Parathyroid adenoma (tissue), 2 donors: ENCODE measurements at regions not wholly inside any gene's neighbourhood (a gene's known extent, or its start where the extent isn't known, plus 50 kb on each side); places are given as distances from the start of the nearest gene placed in this dataset.
"Not testable (repeated sequence)": the region's sequence is repeated elsewhere in the genome, so short reads cannot be mapped to it uniquely, and the experiment has no call there.

ENCODE experiments used
- H2AFZ ChIP-seq: fragments of 300-600 bp; sonication (generic); one replicate; pipeline ENCODE4 v1.7.0; 2017; ENCODE audit warnings: antibody characterized with exemption, mild to moderate bottlenecking
- H3K27ac ChIP-seq: fragments of 300-600 bp; sonication (generic); one replicate; pipeline ENCODE4 v1.7.0; 2017
- H3K27me3 ChIP-seq: fragments of 300-600 bp; sonication (generic); one replicate; pipeline ENCODE4 v1.7.0; 2017; ENCODE audit warnings: low read length; ENCODE audit not compliant: control insufficient read depth, insufficient read depth
- H3K36me3 ChIP-seq: fragments of 300-600 bp; sonication (generic); one replicate; pipeline ENCODE4 v1.7.0; 2017; ENCODE audit warnings: low read length; ENCODE audit not compliant: control insufficient read depth, insufficient read depth
- H3K4me1 ChIP-seq: fragments of 300-600 bp; sonication (generic); one replicate; pipeline ENCODE4 v1.7.0; 2017; ENCODE audit warnings: control low read depth
- H3K4me2 ChIP-seq: fragments of 300-600 bp; sonication (generic); one replicate; pipeline ENCODE4 v1.7.0; 2017; ENCODE audit warnings: low read length
- H3K4me3 ChIP-seq: fragments of 300-600 bp; sonication (generic); one replicate; pipeline ENCODE4 v1.7.0; 2017; ENCODE audit warnings: low read depth, low read length
- H3K79me2 ChIP-seq: fragments of 300-600 bp; sonication (generic); one replicate; pipeline ENCODE4 v1.7.0; 2017; ENCODE audit warnings: control low read depth
- H3K9ac ChIP-seq: fragments of 300-600 bp; sonication (generic); one replicate; pipeline ENCODE4 v1.7.0; 2017; ENCODE audit warnings: mild to moderate bottlenecking
- H3K9me3 ChIP-seq: fragments of 300-600 bp; sonication (generic); one replicate; pipeline ENCODE4 v1.7.0; 2017; ENCODE audit warnings: low read length; ENCODE audit not compliant: control insufficient read depth
- CTCF ChIP-seq: fragments of 300-600 bp; sonication (generic); IDR thresholded peaks from one replicate; pipeline ENCODE4 v1.7.0; 2017; ENCODE audit warnings: antibody characterized with exemption, mild to moderate bottlenecking
- donor health status: primary hyperparathyroidism.

DNA sequence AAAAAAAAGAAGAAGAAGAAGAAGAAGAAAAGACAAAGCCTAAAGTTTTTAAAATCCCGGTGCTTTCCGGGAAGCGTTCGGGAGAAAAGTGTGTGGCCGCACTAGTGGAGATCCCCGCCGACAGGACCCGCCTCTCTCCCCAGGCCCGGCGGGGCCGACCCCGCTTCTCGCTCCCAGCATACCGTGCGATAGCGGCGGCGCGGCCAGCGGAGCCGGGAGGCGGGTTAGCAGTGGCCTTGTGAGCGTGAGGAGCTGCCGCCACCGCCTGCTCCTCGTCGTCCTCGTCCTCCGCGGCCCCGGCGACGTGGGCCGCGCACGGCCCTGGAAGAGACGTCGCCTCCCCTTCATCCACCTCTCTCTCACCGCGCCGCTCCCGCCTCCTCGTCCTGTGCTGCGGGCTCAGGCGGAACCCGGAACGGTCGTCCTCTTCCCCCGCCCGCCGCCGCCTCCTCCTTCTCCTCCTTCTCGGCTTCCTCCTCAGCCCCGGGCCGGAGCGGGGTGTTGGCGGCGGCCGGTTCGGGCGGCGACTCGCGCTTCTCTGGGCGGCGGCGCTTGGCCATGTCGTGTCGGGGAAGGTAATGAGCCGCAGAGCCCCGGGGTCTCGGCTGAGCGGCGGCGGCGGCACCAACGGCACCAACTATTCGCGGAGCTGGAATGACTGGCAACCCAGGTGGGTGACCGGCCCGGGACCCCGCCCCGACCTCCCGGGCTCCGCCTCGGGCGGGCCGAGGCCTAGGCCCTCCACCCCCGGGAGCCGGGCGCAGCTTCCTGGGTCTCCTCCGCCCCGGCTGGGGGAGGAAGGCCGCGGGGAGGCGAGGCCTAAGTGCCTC, 62.6 kb upstream of the CDR2 start:
- H3K27ac ChIP-seq: peak overlapping the region; percentile 96
- H3K79me2 ChIP-seq, H3K9me3 ChIP-seq, H3K27me3 ChIP-seq, H3K36me3 ChIP-seq, H3K4me1 ChIP-seq: not testable (repeated sequence)
- H3K9ac ChIP-seq: peak overlapping the region; percentile 28
- H3K4me3 ChIP-seq: peak overlapping the region; percentile 68
- H3K4me2 ChIP-seq: peak overlapping the region; percentile 70
- peak overlapping the region; percentile 94 for H2AFZ ChIP-seq

GRCh38 chr16:22436326-22436822, 62.0 kb upstream of the CDR2 start:
- not testable (repeated sequence) for H3K36me3 ChIP-seq, H3K9ac ChIP-seq, H2AFZ ChIP-seq, H3K9me3 ChIP-seq, H3K4me1 ChIP-seq, H3K79me2 ChIP-seq, H3K27me3 ChIP-seq
- peak overlapping the region; percentile 96 for H3K27ac ChIP-seq
- H3K4me2 ChIP-seq: peak overlapping the region; percentile 70
- peak overlapping the region; percentile 68 for H3K4me3 ChIP-seq

GRCh38 chr16:22431314-22431713, 56.9 kb upstream of the CDR2 start:
- not testable (repeated sequence) for H2AFZ ChIP-seq, H3K27me3 ChIP-seq, H3K4me3 ChIP-seq, H3K36me3 ChIP-seq, H3K4me2 ChIP-seq, H3K4me1 ChIP-seq, H3K9me3 ChIP-seq, H3K27ac ChIP-seq, H3K9ac ChIP-seq, H3K79me2 ChIP-seq

DNA sequence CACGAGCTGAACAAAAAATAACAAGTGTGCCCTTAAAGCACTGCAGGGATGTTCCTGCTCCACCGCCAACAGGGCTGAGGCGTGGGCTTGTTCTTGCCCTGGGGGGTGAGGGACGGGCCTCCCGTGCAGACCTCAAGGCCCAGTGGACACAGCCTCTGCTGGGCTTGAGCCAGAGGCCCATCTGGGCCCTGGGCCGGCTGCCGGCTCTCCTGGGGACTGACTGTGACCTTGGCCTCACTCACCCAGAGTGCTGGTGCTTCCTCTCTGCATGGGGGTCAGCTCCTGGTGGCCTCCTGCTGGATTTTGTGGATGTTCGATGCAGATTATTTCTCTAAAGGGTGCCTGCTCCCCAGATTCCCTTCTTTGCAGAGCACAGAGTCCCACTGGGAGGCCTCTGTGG, 54.2 kb upstream of the CDR2 start:
- H3K27ac ChIP-seq: no peak overlapping the region
- H3K79me2 ChIP-seq: no peaks in the 10 kb centered on the region
- H3K36me3 ChIP-seq: no peaks in the 10 kb centered on the region
- H3K9ac ChIP-seq: no peak overlapping the region
- TF ChIP-seq CTCF: no peak
- no peak overlapping the region for H3K4me2 ChIP-seq
- H3K4me3 ChIP-seq: no peak overlapping the region
- H2AFZ ChIP-seq: no peak overlapping the region
- no peaks in the 10 kb centered on the region for H3K27me3 ChIP-seq
- no peaks in the 10 kb centered on the region for H3K9me3 ChIP-seq
- H3K4me1 ChIP-seq: no peaks in the 10 kb centered on the region

- no peak for TF ChIP-seq CTCF
- H2AFZ ChIP-seq: no peak overlapping the region
- no peaks in the 10 kb centered on the region for H3K36me3 ChIP-seq
- H3K4me1 ChIP-seq: no peaks in the 10 kb centered on the region
- H3K4me2 ChIP-seq: no peak overlapping the region
- H3K27me3 ChIP-seq: no peaks in the 10 kb centered on the region
- no peak overlapping the region for H3K27ac ChIP-seq
- no peak overlapping the region for H3K4me3 ChIP-seq
- no peaks in the 10 kb centered on the region for H3K79me2 ChIP-seq
- no peak overlapping the region for H3K9ac ChIP-seq
- no peaks in the 10 kb centered on the region for H3K9me3 ChIP-seq
These were observed 53.1 kb upstream of the CDR2 start for GRCh38 chr16:22427556-22427955.

GRCh38 chr16:22425847-22426246, 51.4 kb upstream of the CDR2 start:
- H3K27me3 ChIP-seq: no peaks in the 10 kb centered on the region
- no peaks in the 10 kb centered on the region for H3K9me3 ChIP-seq
- no peak overlapping the region for H3K27ac ChIP-seq

More at GRCh38 chr16:22425847-22426246, 51.4 kb upstream of the CDR2 start:
- Histone ChIP-seq H3K4me1 (no peaks in the 10 kb centered on the region), H2AFZ (no peak overlapping the region), H3K79me2 (no peaks in the 10 kb centered on the region), H3K9ac (no peak overlapping the region), H3K36me3 (no peaks in the 10 kb centered on the region), H3K4me3 (no peak overlapping the region), H3K4me2 (no peak overlapping the region)
- no peak for TF ChIP-seq CTCF
